HG02623 (cell line): ENCODE measurements at regions not wholly inside any gene's neighbourhood (a gene's known extent, or its start where the extent isn't known, plus 50 kb on each side); places are given as distances from the start of the nearest gene placed in this dataset.

Experiments used
- ATAC-seq: cut with Tn5 transposase; IDR thresholded peaks from one replicate; pipeline ENCODE4 v1.9.1; 2021; ENCODE audit warnings: moderate library complexity; ENCODE audit not compliant: unreplicated experiment

- no peak for ATAC-seq
Observed at GRCh38 chr10:52679117-52679516, 93.5 kb downstream of the MBL2 start.

DNA sequence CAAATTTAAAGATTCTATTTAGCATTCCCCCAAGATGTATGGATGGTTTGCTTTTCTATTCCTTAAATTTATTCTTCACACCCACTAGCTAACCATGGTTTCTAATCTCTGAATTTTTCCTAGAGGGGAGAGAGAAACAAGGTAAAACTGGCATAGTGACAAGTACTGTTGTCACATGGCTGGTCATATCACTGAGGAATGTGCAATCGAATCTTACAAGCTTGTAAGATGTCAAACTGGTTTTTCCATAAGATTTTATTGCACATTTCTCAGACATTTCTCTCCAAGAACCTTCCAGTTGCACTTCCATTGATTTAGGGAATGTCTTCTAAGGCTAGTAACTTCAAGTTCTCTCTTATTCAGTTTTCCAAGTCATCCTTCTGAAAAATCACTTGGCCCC is 89.8 kb downstream of the MBL2 start:
- ATAC-seq = no peak

DNA sequence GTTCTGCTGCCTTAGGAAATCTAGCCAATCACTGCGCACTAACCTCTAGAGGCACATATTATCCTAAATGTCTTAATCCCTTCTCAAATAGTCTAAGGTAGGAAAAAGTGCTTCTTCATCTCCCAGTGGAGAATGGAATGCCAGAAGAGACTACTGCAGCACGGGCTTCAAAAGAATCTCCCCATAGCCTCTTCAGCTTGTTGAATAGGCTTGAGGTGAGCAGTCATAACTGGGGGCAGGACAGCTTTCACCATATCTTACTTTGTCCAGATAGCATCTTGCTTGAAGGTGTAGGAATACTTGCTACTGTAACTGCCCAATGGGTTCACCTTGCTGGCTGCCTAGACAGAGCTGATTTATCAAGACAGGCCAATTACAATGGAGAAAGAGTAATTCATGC is 88.8 kb downstream of the MBL2 start:
- ATAC-seq = no peak

GRCh38 chr10:52688899-52689298 is 83.7 kb downstream of the MBL2 start:
- ATAC-seq = no peak

- no peak for ATAC-seq
Observed at GRCh38 chr10:52696232-52696631, 76.4 kb downstream of the MBL2 start.

DNA sequence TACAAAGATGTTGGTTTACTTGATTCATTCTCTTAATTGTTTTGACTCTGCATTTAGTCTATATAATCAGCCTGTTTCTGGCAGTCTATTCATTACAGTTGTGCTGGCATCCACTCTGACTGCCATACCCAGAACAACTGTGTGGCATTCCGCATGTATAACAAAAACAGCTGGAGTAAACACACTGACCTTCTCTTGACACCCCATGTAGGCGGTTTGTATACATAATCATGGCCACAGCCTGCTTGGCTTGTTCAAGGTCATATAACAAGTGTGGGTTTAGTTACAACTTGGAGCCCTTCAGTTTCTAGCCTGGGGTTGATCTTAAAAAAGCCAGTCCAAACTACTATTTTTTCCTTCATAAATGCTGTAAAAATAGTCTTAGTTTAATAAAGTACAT is 70.9 kb downstream of the MBL2 start:
- ATAC-seq = no peak

- ATAC-seq = no peak
Observed at GRCh38 chr10:52703451-52703850, 69.1 kb downstream of the MBL2 start.

DNA sequence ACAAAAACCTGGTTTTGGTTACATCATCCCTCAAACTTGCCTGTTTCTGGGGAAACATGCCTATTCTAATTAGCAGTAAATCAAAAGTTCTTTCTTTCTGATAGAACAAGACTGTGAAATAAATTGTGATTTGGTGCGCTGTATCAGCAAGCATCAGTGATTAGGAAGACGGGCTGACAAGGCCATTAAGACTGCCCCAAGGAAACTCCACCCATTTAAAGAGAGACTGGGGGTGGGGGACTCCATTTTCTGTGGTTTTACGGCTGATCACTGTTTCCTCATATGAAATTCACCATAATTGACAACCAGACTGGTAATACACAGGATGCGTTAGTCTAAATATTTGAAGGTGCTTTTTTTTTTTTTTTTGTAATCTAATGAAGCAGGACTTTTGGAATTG is 68.7 kb downstream of the MBL2 start:
- no peak for ATAC-seq

- ATAC-seq = no peak
Observed at GRCh38 chr10:52706332-52707070, 66.1 kb downstream of the MBL2 start.
